GM21619 (cell line): ENCODE measurements at regions not wholly inside any gene's neighbourhood (a gene's known extent, or its start where the extent isn't known, plus 50 kb on each side); places are given as distances from the start of the nearest gene placed in this dataset.

ENCODE experiments used
- ATAC-seq: cut with Tn5 transposase; IDR thresholded peaks from one replicate; pipeline ENCODE4 v1.9.1; 2021; ENCODE audit not compliant: unreplicated experiment

DNA sequence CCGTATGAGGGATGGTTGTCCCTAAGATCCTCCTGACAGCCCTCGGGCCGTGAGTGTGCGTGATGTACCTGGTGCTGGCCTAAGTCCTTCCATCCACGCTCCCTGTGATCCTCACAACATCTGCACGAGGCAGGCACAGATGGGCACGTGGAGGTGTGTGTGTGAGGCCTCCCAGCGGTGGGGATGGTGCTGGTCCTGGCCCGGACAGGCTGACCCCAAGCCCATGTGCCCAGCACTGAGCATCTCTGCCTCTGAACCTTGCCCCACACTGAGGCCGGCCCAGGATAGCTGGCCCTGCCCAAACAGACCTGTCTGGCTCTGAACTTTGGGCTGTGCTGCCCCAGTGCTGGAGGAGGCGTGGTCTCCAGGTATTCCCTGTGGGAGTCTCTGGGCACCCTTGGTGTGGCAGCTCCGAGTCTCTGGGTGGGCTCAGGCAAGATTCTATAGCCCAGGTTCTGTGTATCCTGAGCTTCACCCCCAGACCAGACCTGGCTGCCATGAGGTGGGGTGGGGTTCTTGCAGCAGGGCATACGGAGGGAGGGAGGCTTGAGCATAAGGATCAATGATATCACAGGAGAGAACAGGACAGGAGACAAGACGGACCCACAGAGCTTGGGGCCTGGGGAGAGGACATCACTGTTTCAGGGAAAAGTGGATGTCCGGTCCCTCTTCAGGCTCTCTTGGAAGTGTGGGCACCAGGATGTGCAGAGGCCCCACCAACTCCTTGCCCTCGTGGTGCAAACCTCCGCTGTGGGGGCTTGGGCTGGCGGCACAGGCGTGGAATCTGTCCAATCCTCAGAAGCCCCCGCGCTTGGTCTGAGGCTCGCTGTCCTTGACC, 881.8 kb downstream of the BRD1 start:
- no peak for ATAC-seq

DNA sequence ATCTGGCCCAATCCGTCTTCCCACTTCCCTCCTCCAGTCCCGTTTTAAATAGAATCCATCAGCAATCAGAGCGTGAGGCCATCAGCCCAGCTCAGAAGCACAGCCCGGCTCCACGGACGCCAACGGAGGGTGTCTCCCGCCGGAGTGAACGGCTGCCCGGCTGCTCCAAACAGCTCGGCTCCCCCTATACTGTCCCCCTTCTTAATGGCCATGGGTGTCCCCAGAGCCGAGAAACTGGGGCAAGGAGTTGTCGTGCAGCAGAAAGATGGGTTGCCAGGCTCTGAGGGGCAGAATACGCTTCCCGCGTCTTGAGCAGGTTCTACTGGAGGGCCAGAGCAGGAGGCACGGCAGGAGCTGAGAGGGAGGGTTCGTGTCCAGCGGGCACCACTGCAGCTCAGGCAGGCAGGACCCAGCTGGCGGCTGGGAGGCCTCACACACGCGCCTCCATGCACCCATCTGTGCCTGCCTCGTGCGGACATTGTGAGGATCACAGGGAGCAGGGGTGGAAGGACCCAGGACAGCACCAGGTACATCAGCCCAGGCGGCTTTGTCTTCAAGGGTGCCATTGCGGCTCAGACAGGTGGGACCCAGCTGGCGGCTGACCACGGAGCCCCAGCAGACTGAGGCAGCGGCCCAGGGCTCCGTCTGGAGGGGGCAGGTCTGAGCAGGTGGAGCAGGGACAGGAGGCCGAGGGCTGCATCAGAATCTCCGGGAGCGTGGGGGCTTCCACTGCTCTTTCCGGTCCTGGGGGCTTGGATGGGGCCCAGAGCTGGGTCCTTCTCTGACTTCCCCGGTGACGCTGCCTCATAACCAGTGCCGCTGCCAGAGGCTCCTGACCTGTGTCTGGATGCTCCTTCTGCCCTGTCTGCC, 882.7 kb downstream of the BRD1 start:
- ATAC-seq, result no peak

DNA sequence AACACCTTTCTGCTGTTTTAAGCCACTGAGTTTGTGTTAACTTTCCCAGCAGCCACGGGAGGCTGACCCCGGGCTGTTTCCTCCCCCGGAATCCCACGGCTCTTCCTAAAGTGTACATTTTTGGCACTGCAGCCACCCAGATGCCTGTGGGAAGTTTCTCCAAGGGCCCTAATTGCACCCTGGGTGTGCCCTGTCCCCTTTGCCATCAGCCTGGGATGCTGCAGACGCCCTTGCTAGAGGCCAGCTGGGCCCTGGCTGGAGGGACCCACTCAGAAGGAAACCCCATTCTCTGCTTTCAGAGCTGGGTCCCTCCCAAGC, 883.3 kb downstream of the BRD1 start:
- ATAC-seq, result no peak

DNA sequence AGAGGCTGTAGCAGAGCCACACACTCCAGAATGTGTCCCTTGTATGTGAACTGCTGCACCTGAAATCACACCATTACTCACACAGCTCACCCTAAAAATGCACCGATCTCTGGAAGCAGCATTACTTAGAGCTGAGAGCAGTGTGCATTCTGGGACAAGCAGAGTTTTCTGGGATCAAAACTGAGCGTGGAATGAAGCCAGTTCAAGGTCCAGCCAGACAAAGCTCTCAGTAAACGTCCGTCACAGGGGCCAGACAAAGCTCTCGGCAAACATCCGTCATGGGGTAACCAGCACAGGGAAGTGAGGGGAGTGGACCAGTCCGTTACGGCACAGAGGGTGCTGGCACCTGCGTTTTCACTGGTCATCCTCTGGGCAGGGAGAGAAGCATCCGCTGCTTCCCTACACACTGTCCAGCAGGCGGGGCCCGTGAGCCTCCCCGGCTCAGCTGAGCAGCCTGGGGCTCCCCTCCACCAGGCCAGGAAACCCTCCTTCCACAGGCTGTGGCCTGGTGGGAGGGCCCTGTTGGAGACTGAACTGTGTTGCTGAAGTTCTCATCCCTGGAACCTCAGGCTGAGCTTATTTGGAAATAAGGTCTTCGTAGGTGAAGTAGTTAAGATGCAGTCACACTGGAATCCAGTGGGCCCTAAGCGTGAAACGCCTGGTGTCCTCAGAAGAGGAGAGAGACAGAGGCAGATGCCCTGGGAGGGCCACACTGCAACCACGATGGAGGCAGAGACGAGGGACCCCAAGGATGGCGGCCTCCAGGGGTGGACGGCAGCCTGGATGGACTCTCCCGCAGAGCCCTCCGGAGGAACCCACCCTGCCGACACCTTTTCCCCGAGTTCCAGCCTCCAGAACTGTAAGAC, 883.9 kb downstream of the BRD1 start:
- no peak for ATAC-seq

DNA sequence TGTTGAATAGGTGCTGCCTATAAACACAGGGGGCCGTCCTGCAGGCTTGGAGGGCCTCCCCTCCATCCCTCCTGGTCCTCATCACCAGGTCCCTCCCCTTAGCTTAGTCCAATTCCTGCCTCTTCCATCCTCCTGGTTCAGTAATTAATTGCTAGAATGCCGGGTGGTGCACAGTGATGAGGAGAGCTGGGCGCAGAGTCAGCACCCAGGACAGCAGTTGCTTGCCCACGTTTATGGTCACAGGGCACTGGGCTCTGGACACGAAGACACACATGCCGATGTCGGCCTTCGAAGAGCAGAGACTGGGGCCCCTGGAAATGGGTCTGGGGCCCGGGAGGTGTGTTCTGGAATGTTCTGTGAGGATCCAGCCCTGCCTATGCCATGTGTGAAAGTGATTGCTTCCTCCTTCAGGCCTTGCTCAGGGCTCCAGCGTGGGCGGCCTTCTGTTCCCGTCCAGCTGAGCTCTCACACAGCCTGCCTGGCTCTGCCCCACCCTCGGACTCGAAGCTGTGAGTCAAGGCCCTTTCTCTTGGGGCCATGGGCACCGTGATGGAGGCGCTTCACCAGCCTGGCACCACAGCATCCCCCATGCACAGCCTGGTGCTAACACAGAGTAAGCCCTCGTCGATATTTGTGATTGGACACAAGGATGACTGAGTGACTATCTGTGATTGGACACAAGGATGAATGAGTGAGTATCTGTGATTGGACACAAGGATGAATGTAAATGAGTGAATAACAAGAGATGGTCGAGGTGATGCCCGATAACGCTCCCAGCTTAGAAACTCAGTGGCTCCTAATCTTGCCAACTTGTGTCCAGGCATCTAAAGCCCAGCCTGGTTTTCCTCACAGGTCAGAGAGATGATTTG, 884.7 kb downstream of the BRD1 start:
- ATAC-seq, result no peak

DNA sequence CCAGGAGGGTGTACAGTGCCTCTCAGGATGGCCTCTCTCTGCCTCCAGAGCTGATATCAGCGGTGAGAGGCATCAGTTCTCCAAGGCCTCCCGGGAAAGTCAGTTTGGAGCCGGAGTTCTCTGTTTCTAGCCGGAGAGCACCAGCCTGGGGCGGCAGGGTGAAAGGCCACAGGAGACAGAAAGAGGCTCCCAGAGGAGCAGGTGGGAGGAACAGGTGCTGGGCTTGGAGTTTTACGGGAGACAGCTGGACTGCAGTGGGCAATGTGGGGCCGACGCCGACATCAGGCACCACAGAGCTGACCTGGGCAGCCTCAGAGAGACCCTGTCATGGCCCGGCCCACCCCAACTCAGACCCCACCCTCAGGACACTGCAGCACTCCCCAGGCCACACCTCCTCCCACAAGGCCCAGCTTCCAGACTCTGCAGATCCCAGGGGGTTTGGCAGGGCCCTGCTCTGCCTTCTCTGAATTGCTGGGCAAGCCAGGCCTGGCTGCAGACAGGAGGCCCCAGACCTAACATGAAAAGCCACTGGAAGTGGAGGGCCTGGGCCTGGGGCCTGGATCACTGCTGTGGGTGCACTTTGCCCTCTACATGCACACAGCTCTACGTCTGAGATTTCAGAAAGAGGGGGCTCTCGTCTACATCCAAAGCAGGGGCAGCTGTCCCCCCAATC, 885.6 kb downstream of the BRD1 start:
- no peak for ATAC-seq

DNA sequence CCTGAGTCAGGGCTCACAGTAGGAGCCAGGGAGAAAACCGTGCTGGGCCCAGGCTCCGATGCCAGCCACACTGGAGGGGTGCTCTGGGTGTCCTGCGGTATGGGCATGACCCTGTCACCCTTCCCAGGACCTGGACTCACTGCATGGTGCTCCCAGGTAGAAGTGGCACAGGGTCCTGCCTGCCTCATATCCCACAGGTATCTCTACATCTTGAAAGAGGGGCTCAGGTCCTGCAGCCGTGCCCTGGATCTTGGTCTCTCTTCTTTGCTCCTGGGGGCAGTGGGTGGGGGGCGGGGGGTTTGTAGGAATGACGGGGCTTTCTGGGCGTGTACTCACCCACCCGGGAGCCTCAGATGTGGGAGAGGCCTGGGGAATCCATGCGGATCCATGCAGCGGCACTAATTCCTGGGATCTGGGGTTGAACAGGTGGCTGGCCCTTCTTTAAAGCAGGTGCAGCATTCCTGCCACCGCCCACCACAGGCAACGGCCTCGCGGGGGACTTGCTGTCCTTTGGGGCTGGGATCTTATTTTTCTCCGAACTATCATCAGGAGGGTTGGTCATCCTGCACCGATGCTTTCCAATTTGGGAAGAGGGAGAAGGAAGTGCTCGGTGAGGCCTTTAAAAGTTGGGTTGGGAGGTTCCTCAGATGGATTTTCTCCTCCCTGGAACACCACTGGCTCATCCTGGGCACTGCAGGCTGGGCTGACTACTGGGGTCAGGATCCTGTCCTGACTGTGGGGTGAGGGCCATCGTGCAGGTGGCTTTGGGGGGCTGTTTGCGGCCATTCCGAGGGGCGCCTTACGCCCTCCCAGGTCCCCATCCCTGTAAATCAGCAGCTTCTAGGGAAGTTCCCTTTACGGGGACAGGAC, 886.4 kb downstream of the BRD1 start:
- no peak for ATAC-seq

DNA sequence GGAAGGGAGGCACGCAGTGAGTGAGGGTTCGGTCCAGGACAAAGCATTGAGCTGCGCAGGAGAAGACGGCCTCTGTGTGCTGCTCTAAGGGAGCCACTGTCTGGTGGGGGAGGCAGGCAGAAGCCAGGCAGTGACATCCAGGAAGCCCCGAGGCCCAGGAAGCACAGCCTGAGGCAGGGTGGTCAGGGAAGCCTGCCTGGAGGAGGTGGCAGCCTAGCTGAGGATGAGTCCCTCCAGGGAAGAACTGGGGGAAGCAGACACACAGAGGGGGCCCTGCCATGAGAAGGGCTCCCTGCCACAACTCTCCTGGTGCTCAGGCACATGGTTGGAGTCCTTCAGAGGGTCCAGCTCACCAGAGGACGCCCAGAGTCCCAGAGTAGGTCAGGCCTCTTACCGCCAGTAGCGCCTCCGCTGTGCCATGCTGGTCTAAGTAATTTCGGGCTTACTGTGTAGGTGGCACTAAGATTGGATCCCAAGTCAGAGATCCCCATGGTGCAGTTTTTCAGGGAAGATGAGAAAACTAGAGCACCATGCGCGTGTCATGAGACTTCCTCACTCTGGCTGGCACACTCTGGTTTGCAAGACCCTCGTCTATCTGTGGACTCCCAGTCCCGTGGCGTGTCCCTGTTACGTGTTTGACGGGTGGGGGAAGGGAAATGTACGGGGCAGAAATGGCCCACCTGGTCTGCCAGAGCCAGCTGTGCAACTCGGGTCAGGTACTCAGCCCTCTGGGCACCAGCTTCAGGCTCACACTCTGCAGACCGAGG, 887.2 kb downstream of the BRD1 start:
- ATAC-seq, result no peak

DNA sequence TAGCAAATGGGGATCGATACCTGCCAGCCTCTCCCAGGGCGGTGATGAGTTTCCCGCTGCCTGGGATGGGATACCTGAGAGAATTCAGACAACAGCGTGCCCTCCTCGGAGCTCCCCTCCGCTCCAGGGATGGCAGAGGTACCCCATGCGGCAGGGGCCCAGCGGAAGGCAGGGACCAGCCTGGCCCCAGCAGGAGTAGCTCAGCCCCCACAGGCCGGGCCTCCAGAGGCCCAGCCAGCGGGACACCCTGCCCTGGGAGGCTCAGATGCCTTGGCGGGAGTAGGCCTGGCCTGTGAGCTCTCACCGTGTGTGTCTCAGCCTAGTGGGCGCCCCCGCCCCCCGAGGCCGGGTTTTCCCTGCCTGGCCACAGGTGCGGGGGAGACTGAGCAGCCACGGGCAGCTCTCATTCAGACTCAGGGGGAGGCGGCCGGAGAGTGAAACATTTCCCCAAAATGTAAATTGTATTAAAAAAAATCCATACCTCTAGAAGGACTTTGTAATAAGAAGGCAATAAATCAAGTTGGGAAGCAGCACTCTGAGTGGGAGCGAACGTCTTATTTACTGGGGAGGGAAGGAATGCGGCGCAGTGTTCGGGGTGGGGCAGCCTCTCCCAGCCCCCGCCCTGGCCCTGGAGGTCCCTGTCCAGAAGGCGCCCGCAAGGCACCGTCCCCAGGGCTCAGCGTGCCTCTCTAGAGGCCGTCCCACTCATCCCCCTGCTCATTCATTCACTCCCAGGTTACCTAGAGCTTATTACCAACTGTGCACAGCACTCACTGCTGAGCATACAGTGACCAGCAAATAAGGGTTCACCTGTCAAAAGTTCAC, 888.0 kb downstream of the BRD1 start:
- no peak for ATAC-seq

DNA sequence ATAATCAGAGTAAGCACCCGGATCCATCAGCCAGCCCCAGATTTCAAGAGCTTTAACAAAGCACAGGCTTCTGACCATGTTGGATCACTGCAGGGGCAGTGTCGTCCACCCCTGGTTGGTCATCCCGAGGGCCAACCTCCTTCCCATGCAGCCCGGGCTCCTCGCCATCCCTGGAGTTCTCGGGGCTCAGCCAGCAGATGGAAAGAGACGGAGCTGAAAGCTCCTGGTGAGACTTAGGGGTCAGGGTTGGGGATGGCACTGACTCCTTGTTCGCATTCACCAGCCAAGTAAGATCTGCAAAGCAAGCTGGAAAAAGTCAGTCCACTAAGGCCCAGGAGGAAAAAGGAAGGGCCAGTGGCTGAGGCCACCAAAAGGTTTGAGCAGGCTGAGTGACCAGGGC, 888.9 kb downstream of the BRD1 start:
- no peak for ATAC-seq

DNA sequence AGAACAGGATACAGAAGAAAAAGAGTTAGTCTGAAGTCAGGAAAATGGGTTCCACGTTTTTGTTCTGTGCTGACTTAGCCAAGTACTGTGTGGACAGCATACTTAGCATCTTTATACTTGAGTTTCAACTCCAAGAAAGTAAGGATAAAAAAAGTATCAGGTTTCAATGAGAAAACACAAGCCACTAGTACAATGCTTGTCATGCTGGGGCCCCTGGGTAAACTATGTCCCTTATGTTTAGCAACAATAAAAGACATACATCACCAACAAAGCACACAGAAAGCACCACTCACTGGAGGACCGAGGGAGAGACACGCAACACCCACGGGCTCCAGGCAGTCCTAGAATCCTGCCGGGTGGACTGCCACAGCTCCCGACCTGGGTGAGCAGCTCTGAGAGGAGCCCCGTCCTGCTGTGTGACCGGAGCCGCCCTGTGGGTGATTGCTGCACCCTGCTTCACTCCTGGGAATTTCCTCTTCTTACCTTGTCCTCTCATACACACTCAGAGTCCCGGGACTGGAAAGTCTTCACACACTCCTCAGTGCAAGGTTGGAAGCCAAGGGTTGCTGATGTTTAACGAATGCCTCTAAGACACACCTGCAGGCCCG, 890.5 kb downstream of the BRD1 start:
- no peak for ATAC-seq

DNA sequence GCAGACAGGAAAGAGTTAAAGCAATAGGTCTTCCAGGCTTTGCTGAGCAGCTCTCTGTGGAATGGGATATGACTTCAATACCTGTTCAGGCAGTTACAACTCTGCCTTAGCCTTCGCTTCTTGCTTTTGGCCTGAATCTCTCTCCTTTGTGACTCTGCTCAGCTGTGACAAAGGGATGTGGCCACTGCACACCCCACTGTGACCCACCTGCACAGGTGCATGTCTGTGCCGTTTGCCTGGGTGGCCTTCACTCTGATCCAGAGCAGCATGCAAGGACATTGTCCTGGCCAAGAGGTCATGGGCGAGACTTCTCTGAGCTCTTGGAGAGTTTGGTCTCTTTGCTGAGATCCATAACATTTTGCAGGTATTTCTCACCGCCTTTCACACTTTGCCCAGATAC, 891.3 kb downstream of the BRD1 start:
- no peak for ATAC-seq

DNA sequence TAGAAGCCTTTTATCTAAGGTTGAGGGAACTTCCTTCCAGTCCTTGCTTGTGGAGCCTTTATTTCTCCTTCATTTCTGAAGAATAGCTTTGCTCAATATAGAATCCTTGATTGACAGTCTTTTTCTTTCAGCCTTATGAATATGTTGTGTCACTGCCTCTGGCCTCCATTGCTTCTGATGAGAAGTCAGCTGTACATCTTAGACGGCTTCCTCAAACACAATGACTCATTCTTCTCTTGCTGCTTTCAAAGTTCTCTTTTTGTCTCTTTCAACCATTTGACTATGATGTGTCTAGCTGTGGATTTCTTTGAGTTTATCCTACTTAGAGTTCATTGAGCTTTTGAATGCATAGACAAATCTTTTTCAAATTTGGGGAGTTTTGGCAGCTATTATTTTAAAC, 893.2 kb downstream of the BRD1 start:
- ATAC-seq, result no peak

DNA sequence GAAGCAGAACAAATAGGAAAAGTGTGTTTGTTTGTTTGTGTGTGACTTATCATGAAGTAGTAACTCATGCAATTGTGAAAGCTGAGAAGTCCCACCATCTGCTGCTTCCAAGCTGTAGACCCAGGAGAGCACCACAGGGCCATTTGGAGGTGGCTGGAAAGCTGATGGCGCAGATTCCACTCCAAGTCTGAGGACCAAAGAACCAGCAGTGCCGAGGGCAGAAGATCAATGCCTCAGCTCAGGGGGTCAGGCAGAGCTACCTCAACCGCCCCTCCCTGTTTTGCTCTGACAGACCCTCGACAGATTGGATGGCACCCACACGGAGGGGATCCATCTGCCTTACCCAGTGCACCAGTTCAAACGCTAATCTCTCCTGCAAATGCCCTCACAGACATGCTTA, 896.2 kb downstream of the BRD1 start:
- no peak for ATAC-seq

DNA sequence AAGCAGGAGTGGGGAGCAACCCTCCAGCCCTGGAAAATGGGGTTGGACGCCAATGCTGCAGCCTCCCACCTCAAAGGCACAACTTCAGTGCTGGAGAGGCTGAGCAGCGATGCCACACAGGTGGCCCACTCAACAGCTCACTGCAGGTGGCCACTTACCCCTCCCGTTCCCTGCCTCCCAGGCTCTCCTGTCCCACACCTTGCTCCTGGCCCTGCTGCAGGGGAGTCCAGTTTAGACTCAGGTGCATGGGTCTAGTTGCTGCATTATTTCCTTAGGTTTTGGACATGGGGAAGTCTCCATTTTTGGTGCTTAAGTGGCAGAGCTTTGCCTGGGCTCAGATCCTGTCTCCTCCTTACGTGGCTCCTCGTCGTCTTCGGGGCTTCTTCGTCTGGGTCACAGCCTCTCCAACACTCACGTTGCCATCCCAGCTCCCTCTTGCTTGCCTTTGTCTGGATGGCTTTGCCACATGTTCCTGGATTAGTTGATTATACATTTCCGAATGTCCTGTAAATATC, 898.3 kb downstream of the BRD1 start:
- ATAC-seq, result no peak

DNA sequence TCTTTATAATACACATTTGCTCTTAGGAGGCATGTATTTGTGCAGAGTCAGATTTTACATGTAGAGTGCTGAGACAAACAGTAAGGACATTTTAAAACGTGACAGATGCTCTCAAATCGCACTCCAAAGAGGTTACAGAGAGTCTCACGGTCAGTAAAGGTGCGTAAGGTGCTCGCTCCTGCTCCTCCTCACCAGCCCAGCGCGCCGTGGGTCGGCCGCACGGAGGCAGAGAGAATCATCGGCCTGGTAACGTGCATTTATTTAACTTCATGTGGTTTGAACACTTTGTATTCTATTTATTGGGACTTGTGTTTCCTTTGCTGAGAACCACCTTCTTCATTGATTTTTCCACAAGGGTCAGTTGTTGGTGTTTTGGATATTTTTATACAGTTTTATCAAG, 900.1 kb downstream of the BRD1 start:
- no peak for ATAC-seq

DNA sequence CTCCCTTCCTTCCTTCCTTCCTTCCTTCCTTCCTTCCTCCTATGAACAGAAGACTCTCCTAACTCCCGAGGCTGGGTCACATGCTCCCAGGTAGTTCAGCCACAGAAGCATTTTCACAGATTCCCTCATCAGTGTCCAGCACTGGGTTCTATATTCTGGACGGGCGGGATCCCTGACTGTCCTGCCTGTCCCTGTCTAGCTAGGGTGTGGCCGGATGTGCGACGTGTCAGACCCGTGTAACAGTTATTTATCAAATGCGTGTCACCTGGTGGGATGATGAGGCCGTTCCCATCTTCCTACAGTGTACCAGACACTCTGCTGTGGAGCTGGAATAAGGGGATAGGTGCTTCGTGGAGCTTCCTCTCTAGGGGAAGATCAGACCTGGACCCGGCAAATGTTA, 901.0 kb downstream of the BRD1 start:
- ATAC-seq, result no peak
